Neuronal stem cell (in vitro differentiated cells): ENCODE measurements at regions not wholly inside any gene's neighbourhood (a gene's known extent, or its start where the extent isn't known, plus 50 kb on each side); places are given as distances from the start of the nearest gene placed in this dataset.
A peak's percentile ranks its signal among the peaks of the same experiment; 100 is the strongest.

Experiments used
- DNase-seq: peaks from one replicate; pipeline ENCODE4 v3.0.0-alpha.2; 2013; ENCODE audit warnings: low spot score
- H2AFZ ChIP-seq: one replicate; pipeline ENCODE4 v1.6.1; 2013; ENCODE audit warnings: mild to moderate bottlenecking, low read length, inconsistent platforms
- H2AK5ac ChIP-seq: 2 replicates; pipeline ENCODE4 v1.6.1; 2013; ENCODE audit warnings: low read depth, mild to moderate bottlenecking, inconsistent platforms, low read length, moderate library complexity, mixed read lengths
- H2BK120ac ChIP-seq: 2 replicates; pipeline ENCODE4 v1.6.1; 2013; ENCODE audit warnings: low read depth, mild to moderate bottlenecking, inconsistent platforms, low read length, moderate library complexity, mixed read lengths
- H2BK12ac ChIP-seq: one replicate; pipeline ENCODE4 v1.6.1; 2013; ENCODE audit warnings: low read length, inconsistent platforms
- H2BK15ac ChIP-seq: 2 replicates; pipeline ENCODE4 v1.6.1; 2013; ENCODE audit warnings: mild to moderate bottlenecking, low read length, inconsistent platforms, mixed read lengths
- H2BK5ac ChIP-seq: one replicate; pipeline ENCODE4 v1.6.1; 2013; ENCODE audit warnings: inconsistent platforms, mild to moderate bottlenecking, low read length, moderate library complexity
- H3K14ac ChIP-seq: one replicate; pipeline ENCODE4 v1.6.1; 2013; ENCODE audit warnings: low read length, inconsistent platforms
- H3K18ac ChIP-seq: 2 replicates; pipeline ENCODE4 v1.6.1; 2013; ENCODE audit warnings: low read length, inconsistent platforms
- H3K23ac ChIP-seq: 2 replicates; pipeline ENCODE4 v1.6.1; 2013; ENCODE audit warnings: low read depth, mild to moderate bottlenecking, mixed read lengths, low read length, inconsistent platforms; ENCODE audit not compliant: poor library complexity
- H3K27ac ChIP-seq: replicated peaks from 3 replicates; pipeline ENCODE4 v1.5.1; 2013; ENCODE audit warnings: low read length, inconsistent platforms
- H3K27me3 ChIP-seq, 3 experiments: 2 replicates each; pipeline ENCODE4 v1.6.1; 2013; ENCODE audit warnings: low read length in 3 of 3, mild to moderate bottlenecking in 2 of 3, inconsistent platforms in 1 of 3, low read depth in 1 of 3, mixed read lengths in 1 of 3, moderate library complexity in 1 of 3; ENCODE audit not compliant: control insufficient read depth in 3 of 3, insufficient read depth in 3 of 3
- H3K36me3 ChIP-seq, 2 donors: replicated peaks in 1 of 2; 2 replicates each; pipeline ENCODE4 v1.6.1; 2013; ENCODE audit warnings: low read length in 2 of 2; ENCODE audit not compliant: control insufficient read depth in 2 of 2, insufficient read depth in 2 of 2
- H3K4ac ChIP-seq: 2 replicates; pipeline ENCODE4 v1.6.1; 2013; ENCODE audit warnings: inconsistent platforms, mild to moderate bottlenecking, low read length, moderate library complexity
- H3K4me1 ChIP-seq, 2 donors: 1 replicate in 1 of 2; 2 replicates in 1 of 2; pipeline ENCODE4 v1.6.1; 2013; ENCODE audit warnings: low read length in 2 of 2, low read depth in 1 of 2; ENCODE audit not compliant: control insufficient read depth in 2 of 2, insufficient read depth in 1 of 2
- H3K4me2 ChIP-seq: one replicate; pipeline ENCODE4 v1.6.1; 2013; ENCODE audit warnings: mild to moderate bottlenecking, low read length, inconsistent platforms; ENCODE audit not compliant: insufficient read depth, poor library complexity, severe bottlenecking
- H3K4me3 ChIP-seq, 2 donors: 2 replicates each; pipeline ENCODE4 v1.5.1; 2013; ENCODE audit warnings: low read length in 2 of 2, mild to moderate bottlenecking in 2 of 2, inconsistent platforms in 1 of 2, moderate library complexity in 1 of 2
- H3K79me1 ChIP-seq: one replicate; pipeline ENCODE4 v1.6.1; 2013; ENCODE audit warnings: low read depth, mild to moderate bottlenecking, inconsistent platforms, low read length, moderate library complexity
- H3K9ac ChIP-seq: one replicate; pipeline ENCODE4 v1.6.1; 2013; ENCODE audit warnings: mild to moderate bottlenecking, low read depth, low read length, inconsistent platforms; ENCODE audit not compliant: poor library complexity
- H3K9me3 ChIP-seq, 2 donors: replicated peaks in 1 of 2; 2 replicates each; pipeline versions ENCODE3 to v1.6.1; 2013; ENCODE audit warnings: low read length in 2 of 2, mild to moderate bottlenecking in 2 of 2, inconsistent platforms in 1 of 2, low read depth in 1 of 2, mixed read lengths in 1 of 2, moderate library complexity in 1 of 2; ENCODE audit not compliant: control insufficient read depth in 2 of 2, insufficient read depth in 1 of 2
- H4K8ac ChIP-seq: one replicate; pipeline ENCODE4 v1.6.1; 2013; ENCODE audit warnings: low read depth, mild to moderate bottlenecking, inconsistent platforms, low read length, moderate library complexity
- H4K91ac ChIP-seq: one replicate; pipeline ENCODE4 v1.6.1; 2013; ENCODE audit warnings: low read length, low read depth, mild to moderate bottlenecking, inconsistent platforms; ENCODE audit not compliant: poor library complexity
- WGBS, 2 donors: extraction: QIAGEN DNeasy Blood & Tissue Kit; methylation state at CpG; one replicate each; pipeline ENCODE4 v1.1.7; 2013; ENCODE audit warnings: missing lambda C conversion rate in 2 of 2, mixed read lengths in 1 of 2; ENCODE audit not compliant: insufficient read length in 2 of 2, insufficient replicate concordance in 1 of 2; ENCODE audit errors: extremely low coverage in 2 of 2; 5-methylcytosine and 5-hydroxymethylcytosine counted together

DNA sequence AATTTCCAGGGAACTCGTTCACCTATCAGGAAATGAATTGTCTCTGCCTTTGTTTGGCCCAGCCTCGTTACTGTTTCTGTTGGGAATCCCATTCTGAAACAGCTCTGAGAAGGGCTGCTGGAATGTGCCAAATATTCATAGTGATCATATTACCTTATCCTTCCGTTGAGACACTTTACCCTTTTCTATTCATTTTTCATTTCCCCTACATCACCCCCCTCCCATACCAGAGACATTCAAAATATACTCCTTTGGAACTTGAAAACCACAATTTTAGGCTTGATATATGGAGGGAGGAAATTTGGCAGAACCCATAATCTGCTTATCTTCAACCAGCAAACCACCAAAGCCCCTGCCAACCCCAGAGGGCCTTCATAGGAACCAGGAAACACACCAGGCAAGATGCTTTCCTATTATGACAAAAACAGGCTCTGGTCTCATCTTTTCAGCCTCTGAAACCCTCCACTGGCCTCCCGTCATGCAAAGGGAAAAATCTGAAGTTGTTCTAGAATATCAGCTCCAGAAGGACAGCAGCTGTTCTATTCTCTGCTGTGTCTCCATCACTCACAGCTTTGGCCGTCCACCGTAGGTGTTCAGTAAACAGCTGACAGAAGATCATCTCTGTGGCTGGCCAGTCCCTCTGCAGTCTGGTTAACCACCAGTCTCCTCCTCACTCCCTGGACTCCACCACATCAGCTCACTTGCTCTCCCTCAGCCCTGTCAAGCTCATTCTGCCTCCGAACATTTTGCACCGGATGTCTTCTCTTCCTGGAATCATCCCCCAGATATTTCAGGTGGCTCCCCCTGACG is 217.2 kb upstream of the WWC1 start:
- Histone ChIP-seq H2BK15ac (no peak overlapping the region), H3K27ac (no peak overlapping the region), H3K4ac (no peak overlapping the region), H4K91ac (no peak overlapping the region), H4K8ac (no peak overlapping the region), H3K9ac (no peak overlapping the region), H2AFZ (no peak overlapping the region), H2BK120ac (no peak overlapping the region), H3K4me1 (peaks cover 2 to 6% of the 10 kb centered on the region in 2 donors), H3K4me2 (no peak overlapping the region), H3K27me3 (no peaks in the 10 kb centered on the region), H3K18ac (no peak overlapping the region), H2AK5ac (no peak overlapping the region), H3K23ac (no peak overlapping the region), H3K14ac (no peak overlapping the region), H3K36me3 (no peaks in the 10 kb centered on the region), H2BK12ac (no peak overlapping the region), H3K9me3 (no peaks in the 10 kb centered on the region), H3K79me1 (no peaks in the 10 kb centered on the region), H2BK5ac (no peak overlapping the region), H3K4me3 (no peak overlapping the region)
- no peak for DNase-seq
- 100% methylated on average over 1 of the region's 9 CpGs; no CpG with 5 or more reads in 1 of the 2 donors for WGBS, 2 donors

DNA sequence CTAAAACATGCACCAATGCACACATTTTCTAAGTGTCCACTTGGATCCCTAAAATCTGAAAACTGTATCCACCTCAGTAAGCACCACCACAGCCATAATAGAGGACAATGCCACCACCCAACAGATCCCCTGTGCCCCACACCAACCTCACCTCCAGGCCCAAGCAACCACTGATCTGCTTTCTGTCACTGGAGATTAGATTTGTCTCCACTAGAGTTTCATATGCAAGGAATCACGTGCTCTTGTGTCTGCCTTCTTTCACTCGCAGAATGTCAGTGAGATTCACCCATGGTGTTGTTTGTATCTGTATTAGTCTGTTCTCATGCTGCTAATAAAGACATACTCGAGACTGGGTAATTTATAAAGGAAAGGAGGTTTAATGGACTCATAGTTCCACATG is 216.1 kb upstream of the WWC1 start:
- no peak overlapping the region for H2AFZ ChIP-seq
- H3K79me1 ChIP-seq: no peaks in the 10 kb centered on the region
- no CpG with 5 or more reads among the region's 3 CpGs for WGBS, 2 donors
- H3K23ac ChIP-seq: no peak overlapping the region
- H2AK5ac ChIP-seq: no peak overlapping the region
- H3K4me3 ChIP-seq: no peak overlapping the region
- H3K36me3 ChIP-seq: no peaks in the 10 kb centered on the region
- H3K9ac ChIP-seq: no peak overlapping the region
- H3K18ac ChIP-seq: no peak overlapping the region
- no peak overlapping the region for H3K4me2 ChIP-seq
- H3K27ac ChIP-seq: no peak overlapping the region
- no peak overlapping the region for H2BK15ac ChIP-seq
- peaks cover 2 to 6% of the 10 kb centered on the region in 2 donors for H3K4me1 ChIP-seq
- H4K8ac ChIP-seq: no peak overlapping the region
- DNase-seq: no peak
- H2BK5ac ChIP-seq: no peak overlapping the region
- H3K27me3 ChIP-seq: no peaks in the 10 kb centered on the region
- no peak overlapping the region for H4K91ac ChIP-seq
- no peak overlapping the region for H3K4ac ChIP-seq
- no peak overlapping the region for H3K14ac ChIP-seq
- H2BK12ac ChIP-seq: no peak overlapping the region
- H3K9me3 ChIP-seq: no peaks in the 10 kb centered on the region
- no peak overlapping the region for H2BK120ac ChIP-seq

GRCh38 chr5:168076561-168076991 is 214.9 kb upstream of the WWC1 start:
- no peak for DNase-seq
- Histone ChIP-seq H4K8ac (no peak overlapping the region), H3K18ac (no peak overlapping the region), H2AFZ (no peak overlapping the region), H3K36me3 (no peaks in the 10 kb centered on the region), H3K79me1 (no peaks in the 10 kb centered on the region), H2AK5ac (no peak overlapping the region), H2BK5ac (no peak overlapping the region), H2BK15ac (no peak overlapping the region), H2BK120ac (no peak overlapping the region), H3K4me1 (peaks cover 2 to 6% of the 10 kb centered on the region in 2 donors), H2BK12ac (no peak overlapping the region), H3K4me2 (no peak overlapping the region), H3K14ac (no peak overlapping the region), H3K4ac (no peak overlapping the region), H3K27ac (no peak overlapping the region), H3K23ac (no peak overlapping the region), H3K27me3 (no peaks in the 10 kb centered on the region), H3K9ac (no peak overlapping the region), H4K91ac (no peak overlapping the region), H3K9me3 (no peaks in the 10 kb centered on the region), H3K4me3 (no peak overlapping the region)
- WGBS, 2 donors: no CpG with 5 or more reads among the region's 2 CpGs

DNA sequence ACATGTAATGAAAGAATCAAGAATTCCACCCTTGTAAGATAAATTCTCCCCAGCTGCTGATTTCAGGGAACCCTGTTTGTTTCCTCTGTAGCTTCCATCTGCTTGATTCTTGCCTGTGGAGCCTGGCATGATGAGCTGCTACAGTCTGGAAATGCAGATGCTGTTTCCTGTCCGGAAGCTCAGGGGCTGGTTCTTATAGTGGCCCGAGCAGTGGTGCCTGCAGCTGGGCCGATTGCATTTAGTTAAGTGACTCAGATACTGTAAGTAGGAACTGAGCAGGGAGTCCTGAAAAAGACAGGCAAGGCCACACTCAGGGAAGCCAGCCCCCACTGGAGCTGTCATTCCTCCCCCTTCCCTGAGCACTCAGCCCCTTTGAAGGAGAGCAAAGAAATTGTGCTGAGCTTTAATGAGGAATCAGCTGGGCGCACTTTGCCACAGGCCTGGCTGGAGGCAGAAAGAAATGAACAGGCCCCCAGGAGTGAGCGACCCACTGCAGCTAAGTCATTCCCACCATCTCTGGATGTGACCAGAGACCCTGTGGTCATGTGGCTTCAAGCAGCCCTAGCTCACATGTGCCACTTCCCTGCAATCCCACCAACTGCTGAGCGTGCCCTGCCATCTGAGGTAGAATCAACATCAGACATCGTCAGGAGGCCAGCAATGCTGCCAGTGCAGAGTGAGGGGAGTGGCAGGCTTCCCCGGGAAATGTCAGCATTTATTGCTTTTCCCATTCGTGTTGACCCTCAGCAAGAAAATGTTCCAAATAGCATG is 206.0 kb upstream of the WWC1 start:
- peaks cover 0 to 1% of the 10 kb centered on the region in 2 donors for H3K9me3 ChIP-seq
- H3K18ac ChIP-seq: peak overlapping the region; percentile 13
- H3K4me3 ChIP-seq: no peak overlapping the region
- H3K27me3 ChIP-seq: no peaks in the 10 kb centered on the region
- H2BK120ac ChIP-seq: no peak overlapping the region
- peak overlapping the region; percentile 54 for H2AFZ ChIP-seq
- no peak overlapping the region for H2AK5ac ChIP-seq
- H3K4ac ChIP-seq: no peak overlapping the region
- no peak overlapping the region for H2BK15ac ChIP-seq
- H3K9ac ChIP-seq: no peak overlapping the region
- H2BK12ac ChIP-seq: no peak overlapping the region
- H3K27ac ChIP-seq: no peak overlapping the region
- no peak overlapping the region for H3K14ac ChIP-seq
- H3K4me2 ChIP-seq: no peak overlapping the region
- no peak overlapping the region for H4K8ac ChIP-seq
- no peak for DNase-seq
- no peak overlapping the region for H3K23ac ChIP-seq
- H3K36me3 ChIP-seq: no peaks in the 10 kb centered on the region
- peaks cover 4 to 8% of the 10 kb centered on the region in 2 donors for H3K4me1 ChIP-seq
- no peak overlapping the region for H2BK5ac ChIP-seq
- no CpG with 5 or more reads among the region's 9 CpGs for WGBS, 2 donors
- no peaks in the 10 kb centered on the region for H3K79me1 ChIP-seq
- H4K91ac ChIP-seq: no peak overlapping the region
